ENCODE measurements at regions not wholly inside any gene's neighbourhood (a gene's known extent, or its start where the extent isn't known, plus 50 kb on each side); places are given as distances from the start of the nearest gene placed in this dataset.

- H4K5ac ChIP-seq (ENCODE audit: insufficient read length, low read depth, low read length) = no peak overlapping the region
- H4K91ac ChIP-seq (ENCODE audit: insufficient read length, low read depth, low read length) = no peak overlapping the region
These were observed 199.5 kb downstream of the INHBA start for GRCh38 chr7:41503438-41503837.

More at GRCh38 chr7:41503438-41503837, 199.5 kb downstream of the INHBA start:
- no peak overlapping the region for H3T11ph ChIP-seq (ENCODE audit: low read length)
- H2BK15ac ChIP-seq (ENCODE audit: low read depth, low read length) = no peak overlapping the region
- no peak overlapping the region for H3K18ac ChIP-seq (ENCODE audit: insufficient read length, low read depth, low read length)
- H3K23ac ChIP-seq (ENCODE audit: insufficient read length, low read depth, low read length) = no peak overlapping the region
- H3K79me1 ChIP-seq (ENCODE audit: insufficient read depth, low read depth, low read length, poor library complexity, severe bottlenecking) = no peaks in the 10 kb centered on the region
- no peaks in the 10 kb centered on the region for H3K9me3 ChIP-seq (ENCODE audit: control insufficient read depth, low read depth, low read length)
- peaks cover under 1% of the 10 kb centered on the region; the same call in 1 of the 2 replicates for H3K4me1 ChIP-seq (ENCODE audit: insufficient read depth, low read length)
- H3K56ac ChIP-seq (ENCODE audit: insufficient read length, low read depth, low read length) = no peak overlapping the region
- H3K4me3 Mint-ChIP-seq = no peak overlapping the region
- no peak overlapping the region for H2BK5ac ChIP-seq (ENCODE audit: insufficient read length, low read length)
- H2BK120ac ChIP-seq (ENCODE audit: low read depth, low read length, poor library complexity, severe bottlenecking) = no peak overlapping the region
- H3K27ac ChIP-seq (ENCODE audit: insufficient read length, low read depth, low read length) = no peak overlapping the region
- no peak overlapping the region for H3K4ac ChIP-seq (ENCODE audit: low read depth, low read length)
- no peak overlapping the region for H3K27ac Mint-ChIP-seq
- no peak overlapping the region for H4K8ac ChIP-seq (replicated peaks; ENCODE audit: insufficient read length, low read depth, low read length)
- no peaks in the 10 kb centered on the region for H3K79me2 ChIP-seq (ENCODE audit: insufficient read depth, low read length)
- no peak overlapping the region for H2BK20ac ChIP-seq (ENCODE audit: low read depth, low read length, poor library complexity, severe bottlenecking)
- H3K27me3 ChIP-seq (ENCODE audit: insufficient read depth, low read length) = no peaks in the 10 kb centered on the region
- no peak overlapping the region for H3K4me2 ChIP-seq (ENCODE audit: insufficient read depth, insufficient read length, low read length)
- no peaks in the 10 kb centered on the region for H4K20me1 ChIP-seq (ENCODE audit: control insufficient read depth, insufficient read depth, insufficient read length)
- H2AK5ac ChIP-seq (ENCODE audit: insufficient read length, low read length) = no peak overlapping the region
- no peaks in the 10 kb centered on the region for H3K23me2 ChIP-seq (ENCODE audit: insufficient read length, low read depth, low read length, poor library complexity, severe bottlenecking)
- H3K14ac ChIP-seq (ENCODE audit: insufficient read depth, low read length) = no peak overlapping the region
- H3K9ac ChIP-seq (ENCODE audit: extremely low read depth, insufficient read length, low read length) = no peak overlapping the region
- TF ChIP-seq, protein P1, sequence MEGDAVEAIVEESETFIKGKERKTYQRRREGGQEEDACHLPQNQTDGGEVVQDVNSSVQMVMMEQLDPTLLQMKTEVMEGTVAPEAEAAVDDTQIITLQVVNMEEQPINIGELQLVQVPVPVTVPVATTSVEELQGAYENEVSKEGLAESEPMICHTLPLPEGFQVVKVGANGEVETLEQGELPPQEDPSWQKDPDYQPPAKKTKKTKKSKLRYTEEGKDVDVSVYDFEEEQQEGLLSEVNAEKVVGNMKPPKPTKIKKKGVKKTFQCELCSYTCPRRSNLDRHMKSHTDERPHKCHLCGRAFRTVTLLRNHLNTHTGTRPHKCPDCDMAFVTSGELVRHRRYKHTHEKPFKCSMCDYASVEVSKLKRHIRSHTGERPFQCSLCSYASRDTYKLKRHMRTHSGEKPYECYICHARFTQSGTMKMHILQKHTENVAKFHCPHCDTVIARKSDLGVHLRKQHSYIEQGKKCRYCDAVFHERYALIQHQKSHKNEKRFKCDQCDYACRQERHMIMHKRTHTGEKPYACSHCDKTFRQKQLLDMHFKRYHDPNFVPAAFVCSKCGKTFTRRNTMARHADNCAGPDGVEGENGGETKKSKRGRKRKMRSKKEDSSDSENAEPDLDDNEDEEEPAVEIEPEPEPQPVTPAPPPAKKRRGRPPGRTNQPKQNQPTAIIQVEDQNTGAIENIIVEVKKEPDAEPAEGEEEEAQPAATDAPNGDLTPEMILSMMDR (conservative IDR thresholded peaks at IDR 0.05) = no peak
- H2AFZ ChIP-seq (ENCODE audit: low read length) = no peak overlapping the region
- H3K4me1 Mint-ChIP-seq = peaks cover 3 to 7% of the 10 kb centered on the region in 2 experiments; a peak in 3 of 4 replicates
- H3K27me3 Mint-ChIP-seq (ENCODE audit: low read depth) = no peaks in the 10 kb centered on the region
- H3K9me3 Mint-ChIP-seq = no peaks in the 10 kb centered on the region
- no peak overlapping the region for H2BK12ac ChIP-seq (ENCODE audit: insufficient read length, low read depth, low read length)
- H3K36me3 Mint-ChIP-seq (ENCODE audit: insufficient read depth in 1 of 3, low read depth in 3 of 3) = no peaks in the 10 kb centered on the region
- no peak for DNase-seq

Data from H9 (cell line).